ENCODE measurements at regions not wholly inside any gene's neighbourhood (a gene's known extent, or its start where the extent isn't known, plus 50 kb on each side); places are given as distances from the start of the nearest gene placed in this dataset.

GRCh38 chrX:39855748-39856129, 242.0 kb downstream of the BCOR start:
- no peak for DNase-seq (ENCODE audit: low read depth)

- no peak for DNase-seq (ENCODE audit: low read depth)
Observed at GRCh38 chrX:39856472-39857121, 241.2 kb downstream of the BCOR start.

GRCh38 chrX:39857780-39858179, 240.0 kb downstream of the BCOR start:
- no peak for DNase-seq (ENCODE audit: low read depth)

- DNase-seq (ENCODE audit: low read depth), result peak; percentile 67
Observed at GRCh38 chrX:39859991-39860861, 237.5 kb downstream of the BCOR start.

GRCh38 chrX:39862963-39863362, 234.8 kb downstream of the BCOR start:
- DNase-seq (ENCODE audit: low read depth), result no peak

- no peak for DNase-seq (ENCODE audit: low read depth)
Observed at GRCh38 chrX:39866229-39866628, 231.5 kb downstream of the BCOR start.

GRCh38 chrX:39869846-39870601, 227.7 kb downstream of the BCOR start:
- DNase-seq (ENCODE audit: low read depth), result peak; percentile 60

- no peak for DNase-seq (ENCODE audit: low read depth)
Observed at GRCh38 chrX:39871648-39872047, 226.1 kb downstream of the BCOR start.

GRCh38 chrX:39873117-39873516, 224.6 kb downstream of the BCOR start:
- no peak for DNase-seq (ENCODE audit: low read depth)

GRCh38 chrX:39874202-39874816, 223.4 kb downstream of the BCOR start:
- no peak for DNase-seq (ENCODE audit: low read depth)

GRCh38 chrX:39875834-39876628, 221.7 kb downstream of the BCOR start:
- DNase-seq (ENCODE audit: low read depth), result no peak

GRCh38 chrX:39877905-39878304, 219.9 kb downstream of the BCOR start:
- DNase-seq (ENCODE audit: low read depth), result no peak

GRCh38 chrX:39883666-39884065, 214.1 kb downstream of the BCOR start:
- DNase-seq (ENCODE audit: low read depth), result no peak

- DNase-seq (ENCODE audit: low read depth), result no peak
Observed at GRCh38 chrX:39886282-39886681, 211.5 kb downstream of the BCOR start.

- no peak for DNase-seq (ENCODE audit: low read depth)
Observed at GRCh38 chrX:39888730-39889129, 209.0 kb downstream of the BCOR start.

- no peak for DNase-seq (ENCODE audit: low read depth)
Observed at GRCh38 chrX:39889704-39890103, 208.1 kb downstream of the BCOR start.

- no peak for DNase-seq (ENCODE audit: low read depth)
Observed at GRCh38 chrX:39890807-39891206, 207.0 kb downstream of the BCOR start.

- no peak for DNase-seq (ENCODE audit: low read depth)
Observed at GRCh38 chrX:39891781-39892180, 206.0 kb downstream of the BCOR start.

- DNase-seq (ENCODE audit: low read depth), result no peak
Observed at GRCh38 chrX:39893417-39894338, 204.1 kb downstream of the BCOR start.

GRCh38 chrX:39894683-39895082, 203.1 kb downstream of the BCOR start:
- no peak for DNase-seq (ENCODE audit: low read depth)

Measured in amniotic epithelial cell (primary cell).